ENCODE measurements at regions not wholly inside any gene's neighbourhood (a gene's known extent, or its start where the extent isn't known, plus 50 kb on each side); places are given as distances from the start of the nearest gene placed in this dataset.

- TF ChIP-seq ZBTB17 (CRISPR knock-in tag; IDR thresholded peaks at IDR 0.05) (no peak), ZFP36 (IDR thresholded peaks at IDR 0.05; ENCODE audit: low read depth, low read length, partially characterized antibody) (no peak), ZNF639 (CRISPR knock-in tag; conservative IDR thresholded peaks at IDR 0.05 in 1 of 2, IDR thresholded peaks at IDR 0.05 in 1 of 2) (no peak), DPF2 (IDR thresholded peaks at IDR 0.05) (no peak), EZH2 (IDR thresholded peaks at IDR 0.05; ENCODE audit: borderline replicate concordance, low read depth, low read length) (no peak), ZNF707 (CRISPR knock-in tag; conservative IDR thresholded peaks at IDR 0.05) (no peak), NFXL1 (CRISPR knock-in tag; IDR thresholded peaks at IDR 0.05) (no peak), PHF8 (IDR thresholded peaks at IDR 0.05; ENCODE audit: borderline replicate concordance, low read length) (no peak), MAZ (CRISPR knock-in tag; conservative IDR thresholded peaks at IDR 0.05 in 1 of 2, IDR thresholded peaks at IDR 0.05 in 1 of 2) (no peak), ZNF140 (CRISPR knock-in tag; IDR thresholded peaks at IDR 0.05) (no peak), PHTF2 (CRISPR knock-in tag; IDR thresholded peaks at IDR 0.05) (no peak)
These were observed 129.8 kb upstream of the DAB1 start for GRCh38 chr1:57553666-57554065.

All from K562 (cell line).